Natural killer cell (primary cell): ENCODE measurements at regions not wholly inside any gene's neighbourhood (a gene's known extent, or its start where the extent isn't known, plus 50 kb on each side); places are given as distances from the start of the nearest gene placed in this dataset.

Source experiments
- ATAC-seq, 3 donors: fragments of 150-1000 bp in 2 of 3; fragments of 200-7000 bp in 1 of 3; cut with Tn5 transposase; 1 replicate in 1 of 3; 2 replicates in 2 of 3; pipeline ENCODE4 v1.10.0; 2021; ENCODE audit warnings: mild to moderate bottlenecking in 2 of 3, moderate library complexity in 2 of 3
- DNase-seq, 2 donors: peaks; one replicate each; pipeline versions ENCODE4 v3.0.0 to v3.0.0-alpha.2; 2013 to 2021; ENCODE audit warnings: mixed read lengths in 1 of 2
- H3K27ac ChIP-seq: one replicate; pipeline ENCODE4 v1.5.1; 2013; ENCODE audit warnings: mild to moderate bottlenecking, low read length
- H3K27me3 ChIP-seq: one replicate; pipeline ENCODE4 v1.6.1; 2013; ENCODE audit warnings: low read length; ENCODE audit not compliant: control insufficient read depth, insufficient read depth
- H3K36me3 ChIP-seq: one replicate; pipeline ENCODE4 v1.6.1; 2013; ENCODE audit warnings: low read length; ENCODE audit not compliant: control insufficient read depth, insufficient read depth
- H3K4me1 ChIP-seq: one replicate; pipeline ENCODE4 v1.6.1; 2013; ENCODE audit warnings: low read length; ENCODE audit not compliant: control insufficient read depth, insufficient read depth
- H3K4me3 ChIP-seq: one replicate; pipeline ENCODE4 v1.5.1; 2013; ENCODE audit warnings: low read length
- H3K9me3 ChIP-seq: one replicate; pipeline ENCODE4 v1.6.1; 2013; ENCODE audit warnings: low read length; ENCODE audit not compliant: control insufficient read depth, insufficient read depth
- H3K27ac Mint-ChIP-seq, 2 donors: one replicate each; pipeline ENCODE4 v1.8.0; 2022; ENCODE audit warnings: mild to moderate bottlenecking in 2 of 2, mixed read lengths in 2 of 2, moderate library complexity in 1 of 2
- H3K27me3 Mint-ChIP-seq, 2 donors: one replicate each; pipeline ENCODE4 v1.8.0; 2022; ENCODE audit warnings: low read depth in 2 of 2, mixed read lengths in 2 of 2
- H3K36me3 Mint-ChIP-seq: one replicate; pipeline ENCODE4 v1.8.0; 2022; ENCODE audit warnings: mixed read lengths
- H3K4me1 Mint-ChIP-seq, 2 donors: one replicate each; pipeline ENCODE4 v1.8.0; 2022; ENCODE audit warnings: mixed read lengths in 2 of 2
- H3K4me3 Mint-ChIP-seq: one replicate; pipeline ENCODE4 v1.8.0; 2022; ENCODE audit warnings: mild to moderate bottlenecking, moderate library complexity, mixed read lengths
- H3K9me3 Mint-ChIP-seq, 2 donors: one replicate each; pipeline ENCODE4 v1.8.0; 2022; ENCODE audit warnings: mixed read lengths in 2 of 2
- CTCF ChIP-seq: fragments of 200-600 bp; IDR thresholded peaks from one replicate; pipeline ENCODE4 v1.8.0; 2022; ENCODE audit warnings: antibody characterized with exemption
- WGBS: methylation state at CpG from one replicate; pipeline ENCODE4 v1.1.7; 2013; ENCODE audit warnings: missing lambda C conversion rate; ENCODE audit not compliant: insufficient coverage; 5-methylcytosine and 5-hydroxymethylcytosine counted together
- intact Hi-C: fragments of 100-400 bp; cut with micrococcal nuclease; formaldehyde crosslinking; loops from one replicate; pipeline ENCODE4 v1.14.2; 2022

- Mint-ChIP-seq H3K27ac (no peak overlapping the region), H3K4me1 (no peaks in the 10 kb centered on the region), H3K9me3 (peaks cover 0 to 7% of the 10 kb centered on the region in 2 donors), H3K36me3 (no peaks in the 10 kb centered on the region), H3K27me3 (no peaks in the 10 kb centered on the region), H3K4me3 (no peak overlapping the region)
- no peak for TF ChIP-seq CTCF
- ATAC-seq (no peak), DNase-seq (no peak)
- Histone ChIP-seq H3K9me3 (no peaks in the 10 kb centered on the region), H3K4me3 (no peak overlapping the region), H3K27ac (no peak overlapping the region), H3K36me3 (no peaks in the 10 kb centered on the region), H3K4me1 (no peaks in the 10 kb centered on the region), H3K27me3 (no peaks in the 10 kb centered on the region)
- intact Hi-C loops: no loop called here
- WGBS: 100% methylated on average over 1 of the region's 3 CpGs
These were observed 274.3 kb upstream of the HS3ST1 start for GRCh38 chr4:11702886-11703557.

GRCh38 chr4:11701966-11702725, 273.5 kb upstream of the HS3ST1 start:
- Histone ChIP-seq H3K9me3 (no peaks in the 10 kb centered on the region), H3K4me3 (no peak overlapping the region), H3K36me3 (no peaks in the 10 kb centered on the region), H3K27ac (no peak overlapping the region), H3K4me1 (no peaks in the 10 kb centered on the region), H3K27me3 (no peaks in the 10 kb centered on the region)
- H3K9me3 Mint-ChIP-seq: peaks cover 0 to 6% of the 10 kb centered on the region in 2 donors
- DNase-seq (no peak), ATAC-seq (no peak)
- no peak overlapping the region for H3K4me3 Mint-ChIP-seq
- H3K36me3 Mint-ChIP-seq: no peaks in the 10 kb centered on the region
- 91% methylated on average over 9 of the region's 14 CpGs for WGBS
- intact Hi-C loops: no loop called here
- no peaks in the 10 kb centered on the region for H3K27me3 Mint-ChIP-seq
- H3K4me1 Mint-ChIP-seq: no peaks in the 10 kb centered on the region
- no peak overlapping the region for H3K27ac Mint-ChIP-seq
- no peak for TF ChIP-seq CTCF

GRCh38 chr4:11700751-11701226, 272.1 kb upstream of the HS3ST1 start:
- no peak overlapping the region for H3K4me3 Mint-ChIP-seq
- no peaks in the 10 kb centered on the region for H3K36me3 Mint-ChIP-seq
- WGBS: 97% methylated on average over 3 of the region's 3 CpGs
- H3K36me3 ChIP-seq: no peaks in the 10 kb centered on the region
- H3K4me3 ChIP-seq: no peak overlapping the region
- no peak overlapping the region for H3K27ac ChIP-seq
- no peaks in the 10 kb centered on the region for H3K27me3 ChIP-seq
- H3K9me3 ChIP-seq: no peaks in the 10 kb centered on the region
- no peaks in the 10 kb centered on the region for H3K27me3 Mint-ChIP-seq
- H3K4me1 Mint-ChIP-seq: no peaks in the 10 kb centered on the region
- no peak overlapping the region for H3K27ac Mint-ChIP-seq
- no peak for DNase-seq
- peaks cover 0 to 6% of the 10 kb centered on the region in 2 donors for H3K9me3 Mint-ChIP-seq
- ATAC-seq: no peak
- no peak for TF ChIP-seq CTCF
- H3K4me1 ChIP-seq: no peaks in the 10 kb centered on the region
- intact Hi-C loops: no loop called here
